HCT116 (cell line): ENCODE measurements at regions not wholly inside any gene's neighbourhood (a gene's known extent, or its start where the extent isn't known, plus 50 kb on each side); places are given as distances from the start of the nearest gene placed in this dataset.

ENCODE experiments used
- ATAC-seq: fragments of 200-7000 bp; cut with Tn5 transposase; 2 replicates; pipeline ENCODE4 v1.9.1; 2020; ENCODE audit warnings: mild to moderate bottlenecking, moderate library complexity
- BruUV-seq: library from RNA; stranded (reverse); fragments of 400-500 nt; replicated peaks from 2 replicates; lab custom pipeline; 2021; lab: Mats Ljungman, UMichigan
- CTCF ChIA-PET: fragments of 300-600 bp; sonication (Branson Sonifier 250); formaldehyde crosslinking; loops from one replicate; lab custom pipeline; 2021; ENCODE audit warnings: antibody characterized with exemption; lab: Charles Lee
- POLR2A ChIA-PET: fragments of 300-600, 350-600 bp; sonication (Branson Sonifier 250); formaldehyde crosslinking; loops from one replicate; lab custom pipeline; 2021; ENCODE audit warnings: antibody characterized with exemption; lab: Charles Lee
- RAD21 ChIA-PET, 2 experiments: fragments of 300-600 bp; sonication (Branson Sonifier 250); formaldehyde crosslinking; loops; one replicate each; lab custom pipeline; 2023; ENCODE audit warnings: low total read pairs in 2 of 2; ENCODE audit not compliant: uncharacterized antibody in 2 of 2, unreplicated experiment in 2 of 2, low non-redundant PET in 1 of 2; lab: Charles Lee
- DNase-seq: peaks from one replicate; pipeline ENCODE4 v3.0.0-alpha.2; 2010; ENCODE audit warnings: low read depth, low spot score
- H2AFZ ChIP-seq: fragments of 200-600 bp; shearing (Covaris generic), sonication (generic); 2 replicates; pipeline ENCODE4 v1.6.1; 2017; ENCODE audit warnings: low read depth, mixed run types, mixed read lengths, antibody characterized with exemption, low read length; ENCODE audit not compliant: poor library complexity, severe bottlenecking
- H3K27ac ChIP-seq: 2 replicates; pipeline ENCODE4 v1.5.1; 2012; ENCODE audit warnings: low read depth, low read length
- H3K27me3 ChIP-seq: fragments of 200-600 bp; sonication (generic); 2 replicates; pipeline ENCODE4 v1.6.1; 2016; ENCODE audit warnings: mixed run types, low read length, mixed read lengths; ENCODE audit not compliant: insufficient read depth
- H3K36me3 ChIP-seq, 2 experiments: fragments of 200-500 bp in 1 of 2; fragments of 200-600 bp in 1 of 2; sonication (Bioruptor generic) in 1 of 2; sonication (generic) in 1 of 2; 2 replicates each; pipeline versions ENCODE4 v1.5.1 to v1.6.1; 2014 to 2016; ENCODE audit warnings: low read length in 2 of 2, inconsistent platforms in 1 of 2, mixed read lengths in 1 of 2, mixed run types in 1 of 2; ENCODE audit not compliant: insufficient read depth in 2 of 2, control insufficient read depth in 1 of 2
- H3K4me1 ChIP-seq, 2 experiments: fragments of 200-600 bp in 1 of 2; sonication (generic) in 1 of 2; 2 replicates each; pipeline versions ENCODE4 v1.5.1 to v1.6.1; 2012 to 2017; ENCODE audit warnings: low read length in 2 of 2, inconsistent platforms in 1 of 2, mild to moderate bottlenecking in 1 of 2, mixed read lengths in 1 of 2, mixed run types in 1 of 2, moderate library complexity in 1 of 2; ENCODE audit not compliant: insufficient read depth in 2 of 2, control insufficient read depth in 1 of 2
- H3K4me2 ChIP-seq: fragments of 200-600 bp; sonication (generic); 2 replicates; pipeline ENCODE4 v1.6.1; 2017; ENCODE audit warnings: mixed run types, low read length, mixed read lengths
- H3K4me3 ChIP-seq, 2 experiments: fragments of 200-600 bp in 1 of 2; sonication (generic) in 1 of 2; replicated peaks in 1 of 2; 2 replicates each; pipeline ENCODE4 v1.5.1; 2011 to 2016; ENCODE audit warnings: low read length in 2 of 2, control low read depth in 1 of 2, low read depth in 1 of 2, mild to moderate bottlenecking in 1 of 2, mixed read lengths in 1 of 2, mixed run types in 1 of 2
- H3K79me2 ChIP-seq: fragments of 200-600 bp; sonication (generic); 2 replicates; pipeline ENCODE4 v1.6.1; 2017; ENCODE audit warnings: mild to moderate bottlenecking, mixed run types, low read length, moderate library complexity, mixed read lengths; ENCODE audit not compliant: insufficient read depth
- H3K9ac ChIP-seq: fragments of 200-600 bp; sonication (generic); 2 replicates; pipeline ENCODE4 v1.6.1; 2016; ENCODE audit warnings: low read length, mixed read lengths
- H3K9me2 ChIP-seq: fragments of 200-600 bp; sonication (generic), shearing (Covaris generic); 2 replicates; pipeline ENCODE4 v1.6.1; 2017; ENCODE audit warnings: mixed run types, mild to moderate bottlenecking, moderate library complexity; ENCODE audit not compliant: insufficient read depth
- H3K9me3 ChIP-seq, 2 experiments: fragments of 200-500 bp in 1 of 2; fragments of 200-600 bp in 1 of 2; sonication (Bioruptor generic) in 1 of 2; sonication (generic) in 1 of 2; 2 replicates each; pipeline ENCODE4 v1.6.1; 2014 to 2017; ENCODE audit warnings: low read length in 2 of 2, mixed read lengths in 2 of 2, inconsistent platforms in 1 of 2, low read depth in 1 of 2, mild to moderate bottlenecking in 1 of 2, mixed run types in 1 of 2, moderate library complexity in 1 of 2; ENCODE audit not compliant: control insufficient read depth in 1 of 2, insufficient read depth in 1 of 2
- H4K20me1 ChIP-seq: fragments of 200-600 bp; sonication (generic), shearing (Covaris generic); 2 replicates; pipeline ENCODE4 v1.6.1; 2017; ENCODE audit warnings: mixed run types, mild to moderate bottlenecking, moderate library complexity; ENCODE audit not compliant: insufficient read depth
- CBX3 ChIP-seq: IDR thresholded peaks from 2 replicates; pipeline ENCODE4 v1.6.1; 2012; ENCODE audit warnings: low read depth
- EGR1 ChIP-seq: IDR thresholded peaks from 2 replicates; pipeline ENCODE4 v1.6.1; 2012; ENCODE audit warnings: low read depth
- ELF1 ChIP-seq: IDR thresholded peaks from 2 replicates; pipeline ENCODE4 v1.6.1; 2012; ENCODE audit warnings: low read depth, borderline replicate concordance
- EZH2 ChIP-seq: fragments of 200-600 bp; sonication (generic); IDR thresholded peaks from 2 replicates; pipeline ENCODE4 v1.6.1; 2017; ENCODE audit warnings: antibody characterized with exemption, mixed run types
- FOSL1 ChIP-seq: IDR thresholded peaks from 2 replicates; pipeline ENCODE4 v1.6.1; 2012; ENCODE audit warnings: low read depth
- JUND ChIP-seq: IDR thresholded peaks from 2 replicates; pipeline ENCODE4 v1.6.1; 2012
- POLR2AphosphoS5 ChIP-seq: IDR thresholded peaks from 2 replicates; pipeline ENCODE4 v1.6.1; 2011; ENCODE audit warnings: mild to moderate bottlenecking, low read depth, low read length, moderate library complexity
- RAD21 ChIP-seq: IDR thresholded peaks from 2 replicates; pipeline ENCODE4 v1.6.1; 2012; ENCODE audit warnings: low read depth, mild to moderate bottlenecking
- SIN3A ChIP-seq: IDR thresholded peaks from 2 replicates; pipeline ENCODE4 v1.6.1; 2012; ENCODE audit warnings: low read depth
- SP1 ChIP-seq: IDR thresholded peaks from 2 replicates; pipeline ENCODE4 v1.6.1; 2012; ENCODE audit warnings: low read depth
- SRF ChIP-seq: IDR thresholded peaks from 2 replicates; pipeline ENCODE4 v1.6.1; 2012; ENCODE audit warnings: low read depth
- TCF7L2 ChIP-seq: IDR thresholded peaks from 2 replicates; pipeline ENCODE4 v1.7.0; 2011; ENCODE audit warnings: borderline replicate concordance, inconsistent platforms; ENCODE audit not compliant: insufficient read depth, insufficient read length; ENCODE audit errors: extremely low read depth
- ZFX ChIP-seq: fragments of 450-650 bp; IDR thresholded peaks from 2 replicates; pipeline ENCODE4 v1.6.1; 2017
- intact Hi-C: fragments of 100-400 bp; cut with micrococcal nuclease; formaldehyde crosslinking; loops from 2 replicates; pipeline ENCODE4 v1.10.0; 2022
- TF ChIP-seq, protein P1 (sequence below): IDR thresholded peaks from 2 replicates; pipeline ENCODE4 v1.6.1; 2011; ENCODE audit warnings: mild to moderate bottlenecking, low read length, moderate library complexity; ENCODE audit not compliant: insufficient replicate concordance; ENCODE audit errors: extremely low read depth
- TF ChIP-seq, protein P2 (sequence below): IDR thresholded peaks from 2 replicates; pipeline ENCODE4 v1.6.1; 2012
- TF ChIP-seq, protein P3 (sequence below), 3 experiments: fragments of 200-600 bp in 1 of 3; sonication (generic) in 1 of 3; IDR thresholded peaks in 2 of 3; conservative IDR thresholded peaks in 1 of 3; 2 replicates each; pipeline ENCODE4 v1.5.1; 2012 to 2017; ENCODE audit warnings: low read depth in 2 of 3, low read length in 2 of 3, antibody characterized with exemption in 1 of 3, borderline replicate concordance in 1 of 3, control low read depth in 1 of 3, mild to moderate bottlenecking in 1 of 3, mixed read lengths in 1 of 3, mixed run types in 1 of 3, moderate library complexity in 1 of 3; ENCODE audit not compliant: insufficient read depth in 1 of 3

DNA sequence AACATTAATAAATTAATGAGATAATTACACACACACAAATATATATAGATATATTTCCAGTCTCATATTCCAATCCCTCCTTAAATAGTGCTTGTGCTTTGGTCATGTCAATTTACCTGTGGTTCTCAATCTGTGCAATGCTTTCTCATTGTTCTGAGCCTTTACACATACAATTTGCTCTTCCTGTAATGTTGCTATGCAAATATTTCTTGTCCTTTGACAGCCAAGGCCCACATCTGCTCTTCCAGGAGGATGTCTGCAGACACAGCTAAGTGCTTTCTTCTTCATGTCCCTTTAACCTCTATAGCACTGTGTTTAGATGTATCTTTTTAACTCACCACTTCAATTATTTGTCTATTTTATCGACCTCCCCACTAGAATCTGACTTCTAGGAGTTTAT is 67.3 kb upstream of the RAPGEF2 start:
- Histone ChIP-seq H3K27me3 (no peaks in the 10 kb centered on the region), H3K27ac (no peak overlapping the region), H2AFZ (no peak overlapping the region), H3K36me3 (no peaks in the 10 kb centered on the region), H3K4me1 (no peaks in the 10 kb centered on the region), H3K9me2 (no peaks in the 10 kb centered on the region), H3K4me2 (no peak overlapping the region), H3K4me3 (no peak overlapping the region), H3K79me2 (no peaks in the 10 kb centered on the region), H4K20me1 (no peaks in the 10 kb centered on the region), H3K9me3 (no peaks in the 10 kb centered on the region)
- ChIA-PET RAD21 (no interaction called here), CTCF (no interaction called here), POLR2A (no interaction called here)
- no TSS peak for BruUV-seq
- no peak for DNase-seq
- intact Hi-C loops = no loop called here
- TF ChIP-seq SRF = no peak
- TF ChIP-seq ZFX = no peak
- TF ChIP-seq ELF1 = no peak
- TF ChIP-seq JUND = no peak
- TF ChIP-seq, protein P1, sequence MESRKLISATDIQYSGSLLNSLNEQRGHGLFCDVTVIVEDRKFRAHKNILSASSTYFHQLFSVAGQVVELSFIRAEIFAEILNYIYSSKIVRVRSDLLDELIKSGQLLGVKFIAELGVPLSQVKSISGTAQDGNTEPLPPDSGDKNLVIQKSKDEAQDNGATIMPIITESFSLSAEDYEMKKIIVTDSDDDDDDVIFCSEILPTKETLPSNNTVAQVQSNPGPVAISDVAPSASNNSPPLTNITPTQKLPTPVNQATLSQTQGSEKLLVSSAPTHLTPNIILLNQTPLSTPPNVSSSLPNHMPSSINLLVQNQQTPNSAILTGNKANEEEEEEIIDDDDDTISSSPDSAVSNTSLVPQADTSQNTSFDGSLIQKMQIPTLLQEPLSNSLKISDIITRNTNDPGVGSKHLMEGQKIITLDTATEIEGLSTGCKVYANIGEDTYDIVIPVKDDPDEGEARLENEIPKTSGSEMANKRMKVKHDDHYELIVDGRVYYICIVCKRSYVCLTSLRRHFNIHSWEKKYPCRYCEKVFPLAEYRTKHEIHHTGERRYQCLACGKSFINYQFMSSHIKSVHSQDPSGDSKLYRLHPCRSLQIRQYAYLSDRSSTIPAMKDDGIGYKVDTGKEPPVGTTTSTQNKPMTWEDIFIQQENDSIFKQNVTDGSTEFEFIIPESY = no peak
- TF ChIP-seq, protein P2, sequence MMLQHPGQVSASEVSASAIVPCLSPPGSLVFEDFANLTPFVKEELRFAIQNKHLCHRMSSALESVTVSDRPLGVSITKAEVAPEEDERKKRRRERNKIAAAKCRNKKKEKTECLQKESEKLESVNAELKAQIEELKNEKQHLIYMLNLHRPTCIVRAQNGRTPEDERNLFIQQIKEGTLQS = no peak
- no peak for TF ChIP-seq POLR2AphosphoS5
- TF ChIP-seq EZH2 = no peak
- no peak for TF ChIP-seq SP1
- TF ChIP-seq FOSL1 = no peak
- TF ChIP-seq, all 23 proteins: peak for 0
- no peak for ATAC-seq
- no peak overlapping the region for H3K9ac ChIP-seq

DNA sequence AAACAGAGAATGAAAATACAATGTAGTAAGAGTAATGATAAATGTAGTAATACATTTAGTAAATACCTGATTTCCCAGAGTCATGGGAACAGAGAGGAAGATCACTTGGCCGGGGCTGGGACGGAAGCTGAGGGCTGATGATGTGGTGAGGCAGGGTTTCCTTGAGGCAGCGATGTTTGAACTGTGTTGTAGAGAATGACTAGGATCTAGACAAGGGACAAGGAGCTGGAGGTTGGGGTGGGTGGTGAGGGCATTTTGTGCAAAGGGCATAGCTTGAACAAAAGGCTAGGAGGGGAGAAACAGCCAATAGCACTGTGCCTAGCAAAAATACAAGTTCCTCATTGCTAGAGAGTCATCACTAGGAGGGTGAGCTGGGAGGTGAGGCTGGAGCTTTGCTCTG is 64.3 kb upstream of the RAPGEF2 start:
- no peaks in the 10 kb centered on the region for H3K36me3 ChIP-seq
- ATAC-seq (no peak), DNase-seq (no peak)
- H4K20me1 ChIP-seq = no peaks in the 10 kb centered on the region
- no peaks in the 10 kb centered on the region for H3K79me2 ChIP-seq
- no peaks in the 10 kb centered on the region for H3K4me1 ChIP-seq
- H3K9ac ChIP-seq = no peak overlapping the region
- BruUV-seq = no TSS peak
- no peak overlapping the region for H3K4me2 ChIP-seq
- ChIA-PET POLR2A (no interaction called here), CTCF (no interaction called here), RAD21 (no interaction called here)
- no peak overlapping the region for H2AFZ ChIP-seq
- no peaks in the 10 kb centered on the region for H3K27me3 ChIP-seq
- no peaks in the 10 kb centered on the region for H3K9me2 ChIP-seq
- intact Hi-C loops = no loop called here
- no peak overlapping the region for H3K4me3 ChIP-seq
- no peak overlapping the region for H3K27ac ChIP-seq
- H3K9me3 ChIP-seq = no peaks in the 10 kb centered on the region
- no peak for TF ChIP-seq EGR1
- TF ChIP-seq SRF = no peak
- TF ChIP-seq, protein P1 = no peak
- no peak for TF ChIP-seq POLR2AphosphoS5
- TF ChIP-seq ZFX = no peak
- TF ChIP-seq SP1 = no peak
- no peak for TF ChIP-seq EZH2
- no peak for TF ChIP-seq TCF7L2
- TF ChIP-seq RAD21 = no peak
- TF ChIP-seq, protein P3, sequence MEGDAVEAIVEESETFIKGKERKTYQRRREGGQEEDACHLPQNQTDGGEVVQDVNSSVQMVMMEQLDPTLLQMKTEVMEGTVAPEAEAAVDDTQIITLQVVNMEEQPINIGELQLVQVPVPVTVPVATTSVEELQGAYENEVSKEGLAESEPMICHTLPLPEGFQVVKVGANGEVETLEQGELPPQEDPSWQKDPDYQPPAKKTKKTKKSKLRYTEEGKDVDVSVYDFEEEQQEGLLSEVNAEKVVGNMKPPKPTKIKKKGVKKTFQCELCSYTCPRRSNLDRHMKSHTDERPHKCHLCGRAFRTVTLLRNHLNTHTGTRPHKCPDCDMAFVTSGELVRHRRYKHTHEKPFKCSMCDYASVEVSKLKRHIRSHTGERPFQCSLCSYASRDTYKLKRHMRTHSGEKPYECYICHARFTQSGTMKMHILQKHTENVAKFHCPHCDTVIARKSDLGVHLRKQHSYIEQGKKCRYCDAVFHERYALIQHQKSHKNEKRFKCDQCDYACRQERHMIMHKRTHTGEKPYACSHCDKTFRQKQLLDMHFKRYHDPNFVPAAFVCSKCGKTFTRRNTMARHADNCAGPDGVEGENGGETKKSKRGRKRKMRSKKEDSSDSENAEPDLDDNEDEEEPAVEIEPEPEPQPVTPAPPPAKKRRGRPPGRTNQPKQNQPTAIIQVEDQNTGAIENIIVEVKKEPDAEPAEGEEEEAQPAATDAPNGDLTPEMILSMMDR (IDR thresholded peaks at IDR 0.05 in 2 of 3, conservative IDR thresholded peaks at IDR 0.05 in 1 of 3; ENCODE audit: borderline replicate concordance in 1 of 3, insufficient read depth in 1 of 3, low read depth in 2 of 3, low read length in 2 of 3) = no peak
- no peak for TF ChIP-seq SIN3A
- no peak for TF ChIP-seq CBX3
